Left hindlimb (tissue), 1 donor: ENCODE measurements at regions not wholly inside any gene's neighbourhood (a gene's known extent, or its start where the extent isn't known, plus 50 kb on each side); places are given as distances from the start of the nearest gene placed in this dataset.
"Not testable (repeated sequence)": the region's sequence is repeated elsewhere in the genome, so short reads cannot be mapped to it uniquely, and the experiment has no call there.

Source experiments
- DNase-seq: peaks from one replicate; pipeline ENCODE4 v3.0.0-alpha.2; 2018

DNA sequence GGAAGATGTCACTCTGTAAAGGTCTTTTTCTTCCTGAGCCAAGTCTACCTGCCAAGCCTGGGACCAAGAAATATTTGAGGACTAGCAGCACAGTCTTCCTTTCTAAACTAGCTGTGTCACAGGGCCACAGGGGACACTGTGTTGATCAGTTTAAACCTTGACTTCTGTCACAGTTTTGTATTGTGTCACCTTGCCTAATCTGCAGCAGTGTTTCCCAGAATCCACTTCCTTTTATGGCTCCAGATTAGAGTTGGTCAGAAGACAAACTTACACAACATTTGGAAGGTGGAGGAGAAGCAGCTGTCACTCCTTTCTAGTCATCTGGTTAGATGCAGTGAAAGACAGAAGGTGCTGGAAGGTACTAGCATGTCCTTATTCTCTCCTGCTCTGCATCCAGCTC, 143.1 kb upstream of the BCOR start:
- DNase-seq, result no peak

DNA sequence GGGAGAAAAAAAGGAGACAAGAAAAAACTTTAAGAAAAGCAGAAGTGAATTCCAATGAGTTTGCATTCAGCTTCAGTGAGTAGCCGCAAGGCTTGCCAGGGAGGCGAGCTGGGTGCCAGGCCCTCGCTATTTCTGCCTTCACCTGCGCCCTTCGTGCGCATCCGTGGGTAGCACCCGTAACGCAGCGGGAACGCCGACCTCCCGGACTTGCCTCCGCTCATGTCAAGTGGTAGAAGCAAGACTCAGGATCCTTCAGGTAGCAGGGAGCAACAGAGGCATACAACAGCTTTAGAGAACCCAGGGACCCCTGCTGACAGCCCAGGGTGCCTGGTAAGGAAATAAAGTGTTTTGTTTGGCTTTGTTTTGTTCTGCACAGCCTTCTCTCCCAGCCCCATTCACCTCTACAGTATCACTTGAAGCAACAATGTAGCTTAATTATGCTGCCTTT, 140.0 kb upstream of the BCOR start:
- DNase-seq, result no peak

DNA sequence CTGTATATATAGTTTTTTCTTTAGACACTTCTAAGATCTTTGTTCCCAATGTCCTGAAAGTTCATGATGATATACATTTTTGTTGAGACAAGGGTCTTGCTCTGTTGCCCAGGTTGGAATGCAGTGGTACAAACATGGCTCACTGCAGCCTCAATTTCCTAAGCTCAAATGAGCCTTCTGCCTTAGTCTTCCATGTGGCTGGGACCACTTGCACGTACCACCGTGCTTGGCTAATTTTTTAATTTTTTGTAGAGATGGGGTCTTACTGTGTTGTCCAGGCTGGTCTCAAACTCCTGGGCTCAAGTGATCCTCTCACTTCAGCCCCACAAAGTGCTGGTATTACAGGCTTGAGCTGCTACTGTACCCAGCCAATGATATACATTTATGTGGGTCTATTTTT, 132.9 kb upstream of the BCOR start:
- no peak for DNase-seq

DNA sequence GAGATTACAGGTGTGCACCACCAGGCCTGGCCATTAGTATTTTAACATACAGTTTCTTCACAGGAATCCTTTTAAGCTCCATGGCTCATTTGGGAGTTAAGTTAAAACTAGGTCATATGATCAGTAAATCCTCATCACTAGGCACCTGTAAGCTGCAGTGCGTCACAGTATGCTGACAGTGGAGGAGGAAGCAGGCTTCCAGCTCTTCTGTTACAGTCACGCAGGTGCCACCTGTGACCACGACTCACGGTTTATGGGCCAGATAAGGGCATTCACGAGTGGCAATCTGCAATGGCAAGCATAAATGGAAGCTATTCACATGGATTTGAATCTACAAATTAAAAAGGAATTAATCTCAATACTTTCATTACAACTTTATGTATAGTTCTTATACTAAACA, 129.4 kb upstream of the BCOR start:
- DNase-seq, result no peak

DNA sequence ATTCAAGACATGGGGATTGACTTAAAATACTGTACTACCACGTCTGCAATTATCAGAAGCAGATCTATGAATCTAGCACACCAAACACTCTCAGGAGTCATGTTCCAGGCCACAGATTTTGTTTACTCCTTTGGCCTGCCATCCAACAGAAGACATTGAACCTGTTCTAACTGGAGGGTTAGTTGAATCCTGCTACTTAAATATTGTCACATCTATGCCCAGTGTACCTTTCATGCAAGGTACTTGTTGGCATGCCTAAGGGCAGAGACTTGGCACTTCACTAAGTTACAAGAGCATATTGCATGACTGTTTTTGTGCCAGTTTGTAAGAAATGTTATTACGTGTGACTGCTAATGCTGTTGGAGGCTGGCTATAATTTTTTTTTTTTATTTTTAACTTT, 126.9 kb upstream of the BCOR start:
- no peak for DNase-seq

DNA sequence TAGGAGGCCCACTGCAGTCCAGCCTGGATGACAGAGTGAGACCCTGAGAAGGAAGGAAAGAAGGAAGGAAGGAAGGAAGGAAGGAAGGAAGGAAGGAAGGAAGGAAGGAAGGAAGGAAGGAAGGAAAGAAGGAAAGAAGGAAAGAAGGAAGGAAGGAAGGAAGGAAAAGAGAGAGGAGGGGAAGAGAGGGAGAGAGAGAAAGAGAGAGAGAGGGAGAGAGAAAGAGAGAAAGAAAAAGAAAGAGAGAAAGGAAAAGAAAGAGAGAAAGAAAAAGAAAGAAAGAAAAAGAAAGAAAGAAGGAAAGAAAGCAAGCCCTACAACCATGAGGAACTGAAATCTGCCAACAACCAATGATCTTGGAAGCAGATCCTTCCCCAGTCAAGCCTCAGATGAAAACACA, 124.9 kb upstream of the BCOR start:
- not testable (repeated sequence) for DNase-seq

DNA sequence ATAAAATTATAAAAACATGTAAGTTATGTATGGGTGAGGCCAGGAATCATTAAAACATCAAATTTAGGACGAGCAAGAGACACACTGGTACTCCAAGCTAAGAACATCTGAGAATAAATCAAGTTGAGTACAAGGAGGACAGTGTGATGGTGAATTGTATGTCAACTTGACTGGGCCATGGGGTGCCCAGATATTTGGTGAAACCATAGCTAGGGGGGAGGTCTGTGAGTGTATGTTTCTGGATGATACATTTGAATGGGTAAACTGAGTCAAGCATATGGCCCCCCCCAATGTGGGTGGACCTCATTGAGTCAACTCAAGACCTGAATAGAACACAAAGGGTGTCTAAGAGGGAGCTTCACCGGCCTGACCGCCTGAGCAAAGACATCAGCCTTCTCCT, 115.3 kb upstream of the BCOR start:
- DNase-seq, result no peak

DNA sequence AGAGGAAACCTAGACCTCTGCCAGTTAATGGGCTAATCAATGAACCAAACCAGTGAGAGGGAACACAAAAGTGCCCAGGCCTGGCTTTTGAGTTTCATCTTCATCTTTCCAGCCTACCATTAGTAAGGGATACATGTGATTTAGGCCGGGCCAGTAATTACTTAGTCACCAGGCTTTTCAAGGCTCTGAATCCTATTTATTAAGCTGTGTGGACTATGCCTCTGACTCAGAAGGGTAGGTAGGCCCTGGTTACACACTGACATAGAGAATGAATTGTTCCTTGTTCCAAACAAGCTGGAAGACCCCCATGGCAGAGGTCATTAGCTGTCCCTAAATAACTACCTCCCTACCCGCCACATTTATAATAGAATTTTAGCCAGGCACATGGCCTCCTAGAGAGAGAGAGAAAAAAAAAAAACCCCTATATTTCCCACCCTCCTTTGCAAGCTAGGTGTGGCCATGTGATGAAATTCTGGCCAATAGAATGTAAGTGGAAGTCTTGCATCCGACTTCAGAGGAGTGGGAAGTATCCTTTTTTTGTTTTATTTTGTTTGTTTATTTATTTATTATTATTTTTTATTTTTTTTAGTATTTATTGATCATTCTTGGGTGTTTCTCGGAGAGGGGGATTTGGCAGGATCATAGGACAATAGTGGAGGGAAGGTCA, 112.3 kb upstream of the BCOR start:
- DNase-seq, result no peak

DNA sequence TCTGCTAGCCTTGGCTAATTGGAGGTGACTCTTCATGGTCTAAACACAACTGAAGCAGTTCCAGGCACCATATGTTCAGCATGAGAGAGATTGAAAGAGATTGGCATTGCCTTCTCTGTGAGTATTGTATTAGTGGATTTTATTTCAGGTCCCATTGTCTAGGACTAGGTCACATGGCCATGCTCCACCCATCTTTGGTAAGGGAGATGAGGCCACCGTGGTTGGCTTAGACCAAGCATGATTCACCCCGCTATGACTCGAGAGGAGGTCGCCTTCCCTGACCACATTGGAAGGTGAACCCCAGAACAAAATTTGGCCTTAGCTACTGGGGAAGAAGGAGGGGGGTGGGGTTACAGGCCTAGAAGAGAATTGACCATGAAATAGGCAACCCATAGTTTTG, 109.9 kb upstream of the BCOR start:
- no peak for DNase-seq

DNA sequence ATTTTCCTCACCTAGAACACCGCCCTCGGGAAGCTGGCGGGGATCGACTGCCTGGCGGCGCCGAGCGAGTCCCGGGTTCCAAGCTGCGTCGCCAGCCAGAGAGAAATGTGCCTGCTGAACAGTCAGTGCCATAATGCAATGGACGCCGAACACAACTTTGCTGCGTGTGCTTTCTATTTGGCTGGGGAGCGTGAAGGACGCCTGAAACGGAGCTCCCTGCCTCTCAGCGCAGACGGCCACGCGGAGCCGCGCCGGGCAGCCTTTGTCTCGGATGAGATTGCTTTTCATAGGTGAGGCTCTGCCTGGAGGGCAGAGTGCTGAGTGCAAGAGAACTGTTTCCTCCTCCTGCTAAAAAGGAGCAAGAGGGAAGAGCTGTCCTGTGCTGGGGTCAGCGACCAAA, 107.7 kb upstream of the BCOR start:
- no peak for DNase-seq

DNA sequence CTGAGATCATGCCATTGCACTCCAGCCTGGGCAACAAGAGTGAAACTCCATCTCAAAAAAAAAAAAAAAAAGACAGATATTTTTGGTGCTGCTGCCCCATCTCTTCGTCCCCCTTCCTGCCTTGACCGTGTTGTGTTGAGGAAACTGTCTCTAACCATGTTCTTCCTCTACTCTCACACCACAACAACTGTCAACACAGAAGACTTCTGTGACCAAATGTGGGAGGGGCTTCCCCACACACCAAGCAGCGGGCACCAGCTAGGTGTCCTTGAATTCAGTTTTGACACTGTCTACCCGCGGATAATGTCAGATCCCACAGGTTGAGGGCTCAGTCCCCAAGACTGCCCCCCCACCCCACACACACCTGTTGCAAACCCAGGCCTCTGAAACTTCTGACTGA, 104.7 kb upstream of the BCOR start:
- no peak for DNase-seq

DNA sequence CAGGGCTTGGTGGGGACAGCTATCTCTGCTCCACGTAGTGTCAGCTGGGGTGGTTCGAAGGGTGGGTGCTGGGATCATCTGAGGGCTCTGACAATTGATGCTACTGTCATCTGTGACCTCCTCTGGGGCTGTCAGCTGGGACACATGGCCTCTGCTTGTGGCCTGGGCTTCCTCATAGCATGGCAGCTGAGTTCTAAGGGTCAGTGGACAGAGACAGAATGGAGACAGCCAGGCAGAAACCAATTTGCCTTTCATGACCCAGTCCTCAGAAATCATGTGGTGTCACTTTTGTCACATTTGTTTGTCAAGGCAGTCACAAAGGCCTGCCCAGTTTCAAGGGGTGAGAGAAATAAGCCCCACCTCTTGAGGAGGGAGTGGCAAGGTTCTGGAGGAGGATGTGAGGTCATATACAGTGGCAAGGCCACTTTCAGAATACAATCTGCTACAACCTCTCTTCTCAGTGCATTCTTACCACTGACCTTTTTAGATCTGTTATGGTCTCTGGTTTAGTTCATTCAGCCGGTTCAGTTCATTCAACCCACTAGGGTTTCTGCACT, 103.6 kb upstream of the BCOR start:
- no peak for DNase-seq

DNA sequence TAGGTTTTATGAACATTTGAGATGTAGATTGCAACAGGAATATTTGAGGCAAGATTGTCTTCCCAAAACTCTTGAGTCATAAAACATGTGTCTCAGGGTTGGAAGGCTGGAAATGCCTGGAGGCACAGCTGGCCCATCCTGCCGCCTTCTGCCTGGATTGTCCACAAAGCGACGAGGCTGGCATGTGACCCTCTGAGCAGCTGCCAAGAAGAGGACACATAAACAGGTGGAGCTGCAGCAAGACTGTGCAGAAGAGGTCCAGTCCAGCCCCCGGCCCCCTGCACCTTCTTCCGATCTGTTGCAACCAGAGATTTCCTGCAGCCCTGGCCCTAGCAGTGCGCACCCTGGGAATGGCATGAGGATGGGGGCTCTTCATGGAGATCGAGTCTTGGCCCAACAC, 101.9 kb upstream of the BCOR start:
- DNase-seq, result no peak

DNA sequence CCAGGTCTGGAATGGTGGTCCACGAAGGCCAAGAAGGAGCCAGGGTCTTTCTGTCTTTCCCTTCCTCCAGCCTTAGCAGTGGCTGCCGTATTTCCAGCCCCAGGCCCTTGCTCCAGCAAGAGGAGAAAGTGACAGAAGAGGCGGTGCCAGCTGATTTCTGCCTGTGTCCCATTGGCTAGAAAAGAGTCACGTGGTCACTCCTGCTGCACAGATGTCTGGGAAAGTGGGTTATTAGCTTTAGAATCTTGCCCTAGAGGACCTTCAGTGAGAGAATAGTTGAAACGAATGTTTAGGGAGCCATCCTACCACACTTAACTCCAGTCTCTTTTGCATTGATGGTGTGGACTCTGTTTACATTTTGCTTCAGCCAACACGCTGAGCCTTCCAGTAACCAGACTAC, 99.3 kb upstream of the BCOR start:
- no peak for DNase-seq

DNA sequence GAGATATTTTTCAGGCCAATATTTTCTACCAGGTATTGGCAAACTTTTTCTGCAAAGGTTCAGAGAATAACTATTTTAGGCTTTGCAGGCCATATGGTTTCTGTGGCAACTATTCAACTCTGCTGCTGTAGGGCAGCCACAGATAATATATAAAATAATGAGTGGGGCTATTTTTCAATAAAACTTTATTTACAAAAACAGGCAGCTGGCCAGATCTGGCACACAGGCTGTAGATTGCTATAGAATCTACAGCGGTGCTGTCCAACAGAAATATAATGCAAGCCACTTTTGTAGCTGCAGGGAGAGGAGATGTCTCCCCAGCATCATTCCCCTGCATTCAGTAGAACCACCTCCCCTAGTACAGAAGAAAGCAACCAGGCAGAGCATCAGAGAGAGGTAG, 97.6 kb upstream of the BCOR start:
- no peak for DNase-seq

DNA sequence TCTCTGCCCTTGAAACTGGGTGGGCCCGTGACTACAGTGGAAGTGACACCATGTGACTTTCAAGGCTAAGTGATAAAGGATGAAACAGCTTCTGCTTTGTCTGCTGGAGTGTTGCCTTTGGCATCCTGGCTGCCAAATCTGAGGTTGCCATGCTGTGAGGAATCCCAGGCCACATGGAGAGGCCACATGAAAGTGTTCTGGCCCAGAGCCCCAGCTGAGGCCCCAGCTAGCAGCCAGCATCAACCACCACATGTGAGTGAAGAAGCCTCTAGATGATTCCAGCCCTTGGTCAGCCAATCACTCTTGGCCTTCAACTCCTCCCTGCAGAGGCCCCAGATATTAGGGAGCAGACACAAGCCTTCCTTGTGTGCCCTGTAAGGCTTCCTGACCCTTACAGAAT, 94.4 kb upstream of the BCOR start:
- no peak for DNase-seq

DNA sequence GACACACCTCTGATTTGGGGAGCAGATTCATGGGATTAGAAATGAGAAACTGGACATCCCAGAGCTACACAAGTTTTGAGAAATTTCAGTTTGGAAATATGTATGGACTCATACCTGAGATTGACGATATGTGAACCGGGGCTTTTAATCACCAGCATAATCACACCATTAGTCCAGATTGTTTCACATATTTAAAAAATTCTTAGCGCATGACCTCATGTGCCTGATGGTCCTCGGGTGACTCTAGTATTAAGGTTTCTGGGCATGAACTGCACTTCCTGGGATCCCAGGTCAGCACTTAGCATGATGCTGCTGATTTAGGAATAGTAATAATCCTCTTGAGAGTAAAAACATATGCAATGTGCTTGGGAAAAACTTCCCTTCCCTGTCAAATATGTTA, 91.9 kb upstream of the BCOR start:
- DNase-seq, result no peak

DNA sequence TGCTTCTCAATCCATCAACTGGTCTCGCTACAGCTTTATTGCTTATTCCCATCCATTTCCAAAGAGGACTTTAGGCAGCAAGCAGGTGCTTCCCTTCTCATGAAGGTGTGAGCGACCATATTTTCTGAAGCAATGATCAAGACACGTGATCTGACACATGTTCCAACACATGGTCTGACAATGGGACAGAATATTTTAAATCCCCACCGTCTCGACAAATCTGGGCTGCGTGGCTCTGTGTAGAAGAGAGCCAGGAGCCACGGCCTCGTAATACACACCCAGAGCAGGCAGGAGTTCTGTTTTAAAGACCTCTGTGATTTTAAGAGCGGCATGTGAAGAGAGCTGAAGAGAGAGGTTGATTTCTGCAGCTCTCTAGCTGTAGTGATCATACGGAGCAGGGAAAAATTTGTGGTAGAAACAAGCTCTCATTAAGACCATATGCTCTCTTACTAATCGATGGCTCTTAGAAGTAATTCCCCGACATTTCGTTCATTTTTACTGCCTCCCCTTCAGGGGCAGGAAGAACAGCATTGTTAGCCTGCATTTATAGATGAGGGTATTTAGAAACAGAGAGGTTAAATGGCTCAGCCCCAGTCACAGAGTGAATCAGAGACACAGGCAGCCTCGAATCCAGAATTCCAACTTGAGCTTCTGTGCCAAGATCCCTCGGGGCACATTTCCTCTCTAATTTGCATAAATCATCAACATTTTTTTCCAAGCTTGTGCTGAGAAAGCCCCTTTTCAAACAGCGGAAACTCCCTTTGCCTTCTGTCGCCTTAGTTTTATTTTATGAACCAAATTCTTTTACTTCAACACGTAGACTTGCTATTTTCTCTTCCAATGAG, 91.0 kb upstream of the BCOR start:
- no peak for DNase-seq

DNA sequence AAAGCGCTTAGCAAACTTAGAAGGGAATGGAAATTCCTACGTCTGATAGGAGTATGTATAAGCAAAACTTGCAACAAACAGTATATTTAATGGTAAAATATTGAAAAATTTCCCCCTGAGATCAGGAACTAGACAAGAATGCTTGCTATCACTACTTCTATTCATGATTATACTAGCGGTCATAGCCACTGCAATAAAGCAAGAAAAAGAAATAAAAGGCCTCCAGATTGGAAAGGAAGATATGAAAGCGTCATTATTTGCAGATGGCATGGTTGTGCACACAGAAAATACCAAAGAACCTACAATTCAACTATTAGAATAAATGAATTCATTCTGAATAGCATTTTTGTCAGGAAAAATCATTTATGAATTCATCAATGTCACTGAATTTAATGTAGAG, 87.2 kb upstream of the BCOR start:
- no peak for DNase-seq

DNA sequence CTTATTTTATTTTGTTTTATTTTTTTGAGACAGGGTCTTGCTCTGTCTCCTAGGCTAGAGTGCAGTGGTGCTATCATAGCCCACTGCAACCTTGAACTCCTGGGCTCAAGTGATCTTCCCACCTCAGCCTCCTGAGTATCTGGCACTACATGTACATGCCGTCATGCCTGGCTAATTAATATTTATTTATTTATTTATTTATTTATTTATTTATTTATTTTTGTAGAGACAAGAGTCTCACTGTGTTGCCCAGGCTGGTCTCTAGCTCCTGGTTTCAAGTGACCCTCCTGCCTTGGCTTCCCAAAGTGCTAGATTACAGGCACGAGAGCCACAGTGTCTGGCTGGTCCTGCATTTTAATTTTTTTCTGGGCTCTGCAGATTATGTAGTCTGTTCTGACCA, 84.9 kb upstream of the BCOR start:
- DNase-seq, result no peak

DNA sequence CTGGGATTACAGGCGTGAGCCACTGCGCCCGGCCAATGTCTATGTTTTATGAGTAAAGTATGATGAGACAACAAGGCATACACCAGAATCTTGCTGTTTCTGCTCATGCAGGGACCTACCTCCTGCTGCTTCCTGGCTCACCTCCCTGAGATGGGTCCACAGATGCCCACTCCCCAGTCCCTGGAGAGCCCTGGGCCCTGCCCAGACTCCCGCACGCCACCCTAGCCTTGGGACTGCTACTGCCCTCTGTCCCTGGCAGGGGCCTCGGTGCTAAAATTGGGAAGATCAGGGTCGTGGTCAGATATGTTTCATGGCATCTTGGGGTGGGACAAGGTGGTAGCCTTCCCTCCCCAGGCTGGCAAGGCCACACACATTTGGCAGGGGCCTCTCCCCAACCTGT, 84.3 kb upstream of the BCOR start:
- no peak for DNase-seq

DNA sequence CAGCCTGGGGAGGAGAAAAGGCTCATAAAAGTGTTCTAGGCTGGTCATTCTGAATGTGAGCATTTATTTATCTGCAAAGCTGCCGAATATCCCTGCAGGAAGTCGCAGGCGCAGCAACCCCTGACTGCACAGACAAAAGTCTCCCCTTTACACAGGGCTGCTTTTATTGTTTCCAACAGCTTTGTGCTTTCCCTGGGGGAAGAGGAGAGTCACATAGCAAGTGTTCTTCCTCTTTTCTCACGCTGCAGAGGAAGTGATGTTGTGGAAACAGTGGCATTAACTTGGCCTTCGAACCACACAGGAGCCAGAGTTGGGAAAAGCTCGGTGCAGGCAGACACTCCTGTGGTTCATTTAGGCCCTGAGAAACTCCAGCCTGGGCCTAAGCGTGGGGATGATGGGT, 81.5 kb upstream of the BCOR start:
- DNase-seq, result no peak

DNA sequence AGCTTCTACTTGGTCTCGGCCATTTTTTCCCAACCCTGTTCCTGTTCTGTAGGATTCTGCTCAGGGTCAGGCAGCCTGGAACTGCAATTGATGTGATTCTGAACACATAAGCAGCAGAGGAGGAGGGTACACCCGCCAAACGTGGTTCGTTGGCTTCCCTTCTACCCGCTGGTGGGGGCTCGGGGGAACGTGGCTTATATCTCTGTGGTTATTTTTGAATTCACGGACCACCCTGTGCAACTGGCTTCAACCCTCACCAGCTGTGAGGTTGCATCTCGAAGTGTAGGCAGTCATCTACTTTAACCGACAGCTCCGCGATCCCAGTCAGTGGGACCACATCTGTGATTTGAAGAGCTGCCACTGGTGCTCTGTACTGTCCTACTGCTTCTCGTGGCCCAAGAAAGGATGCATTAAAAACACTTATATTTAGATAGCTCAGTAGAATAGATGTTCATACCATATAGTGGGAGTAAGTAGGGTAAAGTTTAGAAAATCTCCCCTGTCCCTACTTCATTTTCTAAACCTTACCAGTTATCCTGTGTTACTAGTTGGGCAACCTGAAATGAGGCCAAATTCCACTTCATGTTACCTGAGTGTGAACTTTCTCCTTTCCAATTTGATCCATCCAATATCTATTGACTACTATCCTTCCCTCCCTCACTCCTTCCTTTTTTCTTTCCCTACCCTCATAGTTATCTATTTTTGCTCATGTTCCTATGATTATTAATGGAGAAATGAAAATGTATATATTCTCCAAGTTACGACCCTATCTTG, 80.4 kb upstream of the BCOR start:
- DNase-seq, result no peak

DNA sequence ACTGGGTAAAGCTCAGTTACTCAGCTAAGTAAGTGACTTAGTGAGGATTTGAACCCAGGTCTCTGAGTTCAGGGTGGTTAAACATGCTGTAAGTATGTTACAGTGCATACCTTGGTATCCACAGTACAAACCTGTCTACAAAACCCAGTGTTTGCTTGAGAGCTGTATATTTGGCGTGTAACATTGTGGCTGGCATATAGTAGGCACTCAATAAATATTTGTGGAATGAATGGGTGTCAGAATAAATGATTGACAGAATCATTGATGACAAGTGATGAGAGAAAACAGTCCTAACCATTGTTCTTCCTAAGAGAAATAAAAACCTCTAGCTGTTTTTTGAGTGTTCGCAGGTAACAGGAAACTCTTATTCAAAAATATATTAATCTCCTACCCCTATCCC, 79.7 kb upstream of the BCOR start:
- DNase-seq, result no peak
